Activated T-cell treated with anti-CD3 and anti-CD28 coated beads, Interleukin-2, amount 50 U/mL, for 72 hours (primary cell): ENCODE measurements at regions not wholly inside any gene's neighbourhood (a gene's known extent, or its start where the extent isn't known, plus 50 kb on each side); places are given as distances from the start of the nearest gene placed in this dataset.

Experiments used
- ATAC-seq, 2 donors: fragments of 150-1000 bp; cut with Tn5 transposase; replicated peaks in 1 of 2; 2 replicates each; pipeline ENCODE4 v1.10.0; 2021; ENCODE audit warnings: moderate library complexity in 2 of 2, mild to moderate bottlenecking in 1 of 2
- DNase-seq, 2 donors: peaks; one replicate each; pipeline ENCODE4 v3.0.0; 2021 to 2022; ENCODE audit warnings: mixed read lengths in 1 of 2
- H3K27ac Mint-ChIP-seq: one replicate; pipeline ENCODE4 v1.8.0; 2022; ENCODE audit warnings: mild to moderate bottlenecking, moderate library complexity, mixed read lengths
- H3K27me3 Mint-ChIP-seq: one replicate; pipeline ENCODE4 v1.8.0; 2022; ENCODE audit warnings: low read depth, mixed read lengths
- H3K36me3 Mint-ChIP-seq, 2 donors: one replicate each; pipeline ENCODE4 v1.8.0; 2022; ENCODE audit warnings: mixed read lengths in 2 of 2, mild to moderate bottlenecking in 1 of 2; ENCODE audit not compliant: insufficient read depth in 2 of 2
- H3K4me1 Mint-ChIP-seq: one replicate; pipeline ENCODE4 v1.8.0; 2022; ENCODE audit warnings: low read depth, mixed read lengths
- H3K4me3 Mint-ChIP-seq, 2 donors: one replicate each; pipeline ENCODE4 v1.8.0; 2022; ENCODE audit warnings: mild to moderate bottlenecking in 2 of 2, mixed read lengths in 2 of 2, moderate library complexity in 2 of 2
- H3K9me3 Mint-ChIP-seq, 2 donors: one replicate each; pipeline ENCODE4 v1.8.0; 2022; ENCODE audit warnings: mixed read lengths in 2 of 2

DNA sequence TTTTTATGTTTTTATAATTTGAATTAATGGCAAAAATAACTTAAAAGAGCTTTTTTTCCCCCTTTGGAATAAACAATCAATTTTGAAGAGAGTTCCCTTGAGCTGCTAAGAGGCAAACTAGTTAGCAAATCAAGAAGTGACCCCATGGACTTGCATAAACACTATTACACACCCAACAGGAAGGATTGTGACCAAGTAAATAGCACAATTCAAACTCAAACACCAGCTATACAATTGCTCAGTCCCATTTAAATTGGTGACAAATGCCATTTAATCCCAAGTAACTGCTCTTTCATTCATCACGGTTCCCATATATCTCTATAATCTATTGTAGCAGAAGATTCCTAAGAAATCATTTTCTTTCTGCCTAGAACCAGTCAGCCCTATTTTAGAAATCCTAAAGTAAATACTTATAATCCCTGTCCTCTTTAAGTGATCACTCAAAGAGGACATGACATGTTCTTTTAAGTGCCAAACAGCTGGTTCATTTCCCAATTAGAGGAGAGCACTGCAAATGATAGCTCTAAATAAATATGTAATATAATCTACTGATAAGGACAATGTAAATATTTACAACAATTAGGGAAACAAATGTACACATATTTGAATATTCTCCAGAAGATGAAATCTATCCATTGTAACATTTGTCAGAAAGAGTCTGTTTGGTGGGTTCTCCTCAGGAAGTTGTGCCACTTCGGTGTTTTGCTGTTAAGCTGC lies 137.8 kb upstream of the ADAMTS9 start:
- H3K4me3 Mint-ChIP-seq, result no peak overlapping the region
- H3K27ac Mint-ChIP-seq, result no peak overlapping the region
- no peaks in the 10 kb centered on the region for H3K36me3 Mint-ChIP-seq
- no peaks in the 10 kb centered on the region for H3K4me1 Mint-ChIP-seq
- no peaks in the 10 kb centered on the region for H3K27me3 Mint-ChIP-seq
- DNase-seq (no peak), ATAC-seq (no peak)
- peaks cover 0 to 5% of the 10 kb centered on the region in 2 donors for H3K9me3 Mint-ChIP-seq

DNA sequence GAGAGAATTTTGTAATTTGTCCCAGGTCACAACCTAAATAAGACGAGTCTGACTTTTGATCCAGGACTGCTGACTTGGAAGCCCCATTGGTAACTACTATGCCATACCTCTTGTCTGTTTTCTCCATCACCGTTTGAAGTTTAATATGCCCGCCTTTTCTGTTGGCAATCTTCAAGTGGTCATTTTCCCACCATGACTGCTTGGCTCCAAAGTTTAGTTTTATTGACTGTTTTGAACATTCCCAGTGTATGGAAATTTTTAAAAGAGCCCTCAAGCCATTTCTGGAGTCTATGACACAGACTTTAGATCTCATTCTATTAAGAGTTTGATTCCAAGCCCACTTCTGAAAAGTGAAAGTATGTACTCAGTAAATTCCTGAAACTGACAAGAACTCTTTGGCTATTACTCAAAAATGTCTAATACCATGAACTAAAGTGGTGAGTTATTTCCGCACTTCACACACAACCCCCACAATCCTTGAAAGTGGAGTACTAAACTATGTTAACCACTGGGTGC lies 136.7 kb upstream of the ADAMTS9 start:
- DNase-seq (no peak), ATAC-seq (no peak)
- H3K4me3 Mint-ChIP-seq, result no peak overlapping the region
- H3K27me3 Mint-ChIP-seq, result no peaks in the 10 kb centered on the region
- no peaks in the 10 kb centered on the region for H3K4me1 Mint-ChIP-seq
- H3K27ac Mint-ChIP-seq, result no peak overlapping the region
- peaks cover 0 to 5% of the 10 kb centered on the region in 2 donors for H3K9me3 Mint-ChIP-seq
- H3K36me3 Mint-ChIP-seq, result no peaks in the 10 kb centered on the region

DNA sequence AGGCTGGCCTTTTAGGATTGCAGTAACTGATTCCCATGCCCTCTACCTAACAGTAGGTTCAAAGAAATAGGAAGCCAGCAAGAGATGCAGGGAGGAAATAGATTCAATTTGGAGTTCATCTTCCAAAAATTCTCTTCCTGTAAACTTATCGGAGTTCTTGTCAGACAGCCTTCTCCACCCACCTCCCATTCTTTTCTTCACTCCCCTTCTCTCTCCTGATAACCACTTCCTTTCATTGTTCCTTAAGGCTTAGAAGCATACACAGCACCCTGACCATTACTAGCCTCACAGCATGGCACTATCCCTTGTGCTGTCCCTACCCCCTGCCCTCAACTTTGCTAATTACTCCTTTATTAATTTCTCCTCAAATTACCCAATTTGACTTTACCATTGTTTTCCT lies 130.4 kb upstream of the ADAMTS9 start:
- ATAC-seq, result no peak
- H3K4me3 Mint-ChIP-seq, result no peak overlapping the region
- H3K27ac Mint-ChIP-seq, result no peak overlapping the region
- no peaks in the 10 kb centered on the region for H3K27me3 Mint-ChIP-seq
- no peak for DNase-seq
- no peaks in the 10 kb centered on the region for H3K4me1 Mint-ChIP-seq
- no peaks in the 10 kb centered on the region for H3K36me3 Mint-ChIP-seq
- peaks cover 0 to 8% of the 10 kb centered on the region in 2 donors for H3K9me3 Mint-ChIP-seq

DNA sequence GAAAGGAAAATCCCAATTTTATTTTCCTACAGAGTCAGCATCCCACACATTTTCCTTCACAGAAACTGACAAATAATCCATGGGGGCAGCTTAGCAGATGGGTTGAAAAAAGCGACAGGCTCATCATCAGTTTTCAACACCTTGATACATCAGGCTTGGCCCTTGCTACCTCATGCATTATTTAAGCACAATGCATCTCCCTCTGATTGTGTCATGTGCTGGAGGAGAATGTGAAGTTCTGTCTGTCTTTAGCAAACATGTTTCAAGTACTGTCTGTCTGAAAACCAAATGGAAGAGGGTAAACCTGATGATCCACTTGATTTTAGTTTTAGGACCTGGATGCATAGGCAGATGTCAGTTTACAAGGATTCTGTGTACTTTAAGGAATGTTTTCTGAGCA lies 128.6 kb upstream of the ADAMTS9 start:
- no peak overlapping the region for H3K27ac Mint-ChIP-seq
- H3K4me3 Mint-ChIP-seq, result no peak overlapping the region
- no peaks in the 10 kb centered on the region for H3K36me3 Mint-ChIP-seq
- peaks cover 0 to 5% of the 10 kb centered on the region in 2 donors for H3K9me3 Mint-ChIP-seq
- DNase-seq (no peak), ATAC-seq (no peak)
- H3K27me3 Mint-ChIP-seq, result no peaks in the 10 kb centered on the region
- H3K4me1 Mint-ChIP-seq, result no peaks in the 10 kb centered on the region

DNA sequence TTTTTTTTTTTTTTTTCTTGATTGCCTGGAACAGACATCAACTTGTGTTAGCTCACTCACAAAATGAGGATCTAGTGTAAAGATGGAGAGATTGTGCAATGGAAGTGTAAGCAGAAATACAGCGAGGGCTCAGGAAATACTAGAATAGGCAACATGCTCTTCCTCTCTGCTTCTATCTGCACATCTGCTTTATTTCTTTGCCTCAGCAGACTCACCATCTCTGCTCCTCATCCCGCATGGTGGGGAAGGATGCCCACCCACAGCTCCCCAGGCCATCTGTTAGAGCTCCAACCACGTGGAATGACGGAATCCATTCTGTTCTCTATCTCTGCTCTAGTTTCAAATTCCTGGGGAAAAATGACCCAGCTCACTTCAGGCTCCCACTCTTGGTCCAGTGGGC lies 128.0 kb upstream of the ADAMTS9 start:
- H3K9me3 Mint-ChIP-seq, result peaks cover 0 to 5% of the 10 kb centered on the region in 2 donors
- DNase-seq (no peak), ATAC-seq (no peak)
- no peak overlapping the region for H3K4me3 Mint-ChIP-seq
- H3K27ac Mint-ChIP-seq, result no peak overlapping the region
- H3K36me3 Mint-ChIP-seq, result no peaks in the 10 kb centered on the region
- H3K27me3 Mint-ChIP-seq, result no peaks in the 10 kb centered on the region
- no peaks in the 10 kb centered on the region for H3K4me1 Mint-ChIP-seq

DNA sequence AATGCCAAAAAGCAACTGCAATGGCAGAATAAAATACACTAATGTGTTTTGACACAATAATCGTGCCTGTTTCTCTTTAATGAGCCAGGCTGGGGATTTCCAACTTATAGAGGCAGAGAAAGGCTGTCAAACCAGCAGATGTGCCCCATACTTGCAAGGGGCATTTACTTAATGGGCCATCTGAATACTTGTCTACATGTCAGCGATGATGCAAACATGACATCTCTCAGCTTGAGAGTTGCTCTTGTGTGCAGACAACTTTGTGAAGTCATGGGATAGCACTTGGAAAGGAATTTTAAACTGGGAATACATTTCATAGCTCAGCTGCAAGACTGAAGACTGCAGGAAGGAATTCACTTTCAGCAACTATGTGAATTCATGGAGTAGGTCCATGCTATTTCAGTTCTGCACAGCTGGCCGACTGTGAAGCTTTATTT lies 127.4 kb upstream of the ADAMTS9 start:
- no peak overlapping the region for H3K27ac Mint-ChIP-seq
- ATAC-seq, result no peak
- H3K27me3 Mint-ChIP-seq, result no peaks in the 10 kb centered on the region
- H3K9me3 Mint-ChIP-seq, result peaks cover 0 to 5% of the 10 kb centered on the region in 2 donors
- no peak for DNase-seq
- no peaks in the 10 kb centered on the region for H3K36me3 Mint-ChIP-seq
- no peaks in the 10 kb centered on the region for H3K4me1 Mint-ChIP-seq
- H3K4me3 Mint-ChIP-seq, result no peak overlapping the region

DNA sequence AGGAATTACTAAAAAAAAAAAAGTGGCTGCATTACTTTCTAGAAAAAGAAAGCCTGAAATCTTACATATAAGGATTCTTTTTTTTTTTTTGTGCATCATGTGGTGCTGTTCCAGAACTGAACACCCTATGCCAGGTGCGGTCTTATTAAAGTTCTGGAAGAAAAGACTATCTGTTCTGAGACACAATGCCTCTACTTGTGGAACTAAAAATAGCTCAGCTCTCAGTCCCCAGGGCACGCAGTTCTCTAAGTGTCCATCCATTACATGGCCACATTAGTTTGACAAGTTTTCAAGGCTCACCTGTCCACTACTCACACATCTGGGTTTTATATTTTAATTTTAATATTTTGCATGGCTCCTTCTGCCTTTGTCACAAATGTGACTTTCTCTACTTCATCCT lies 126.6 kb upstream of the ADAMTS9 start:
- peaks cover 0 to 5% of the 10 kb centered on the region in 2 donors for H3K9me3 Mint-ChIP-seq
- no peak overlapping the region for H3K4me3 Mint-ChIP-seq
- H3K4me1 Mint-ChIP-seq, result no peaks in the 10 kb centered on the region
- no peak for DNase-seq
- H3K27me3 Mint-ChIP-seq, result no peaks in the 10 kb centered on the region
- no peaks in the 10 kb centered on the region for H3K36me3 Mint-ChIP-seq
- H3K27ac Mint-ChIP-seq, result no peak overlapping the region
- ATAC-seq, result no peak

DNA sequence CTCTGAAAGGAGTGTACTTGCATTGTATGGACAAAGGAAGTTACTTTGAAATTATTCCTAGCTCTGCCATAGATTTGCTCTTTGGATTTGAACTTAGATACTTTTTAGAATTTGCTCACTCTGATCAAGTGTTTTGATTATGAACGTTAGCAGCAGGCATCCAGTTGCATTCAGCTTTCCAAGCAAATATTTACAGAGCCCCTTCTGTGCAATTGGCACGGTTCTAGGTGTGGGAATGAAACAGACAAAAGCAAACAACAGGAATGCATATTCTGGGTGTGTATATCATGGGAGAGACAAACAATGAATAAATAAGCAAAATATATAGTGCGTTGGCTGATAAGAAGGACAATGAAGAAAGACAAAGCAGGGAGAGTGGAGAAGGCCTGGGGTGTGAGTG lies 125.5 kb upstream of the ADAMTS9 start:
- Mint-ChIP-seq H3K4me3 (no peak overlapping the region), H3K27ac (no peak overlapping the region), H3K36me3 (no peaks in the 10 kb centered on the region), H3K9me3 (peaks cover 0 to 5% of the 10 kb centered on the region in 2 donors), H3K27me3 (no peaks in the 10 kb centered on the region), H3K4me1 (no peaks in the 10 kb centered on the region)
- ATAC-seq (no peak), DNase-seq (no peak)

DNA sequence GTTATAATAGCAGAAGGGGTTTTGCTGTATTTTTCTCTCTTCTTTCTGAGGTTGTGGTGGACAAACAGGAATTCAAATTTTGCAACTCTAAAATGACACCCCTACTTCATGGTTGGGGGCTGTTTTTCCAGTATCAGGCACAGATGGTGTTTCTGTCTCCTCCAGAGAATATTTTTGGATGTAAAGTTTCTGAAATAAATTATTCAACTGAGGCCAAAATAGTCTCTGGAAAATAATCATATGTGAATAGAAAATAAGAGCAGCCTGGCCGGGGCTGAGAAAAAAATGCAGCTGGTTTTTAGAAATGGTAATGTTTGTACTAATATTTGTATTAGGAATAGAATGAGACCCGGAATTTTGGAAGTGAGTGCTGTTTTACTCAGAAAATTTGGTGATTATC lies 121.3 kb upstream of the ADAMTS9 start:
- DNase-seq (no peak), ATAC-seq (no peak)
- Mint-ChIP-seq H3K4me1 (no peaks in the 10 kb centered on the region), H3K27ac (no peak overlapping the region), H3K9me3 (peaks cover 0 to 11% of the 10 kb centered on the region in 2 donors), H3K4me3 (no peak overlapping the region), H3K36me3 (no peaks in the 10 kb centered on the region), H3K27me3 (no peaks in the 10 kb centered on the region)

DNA sequence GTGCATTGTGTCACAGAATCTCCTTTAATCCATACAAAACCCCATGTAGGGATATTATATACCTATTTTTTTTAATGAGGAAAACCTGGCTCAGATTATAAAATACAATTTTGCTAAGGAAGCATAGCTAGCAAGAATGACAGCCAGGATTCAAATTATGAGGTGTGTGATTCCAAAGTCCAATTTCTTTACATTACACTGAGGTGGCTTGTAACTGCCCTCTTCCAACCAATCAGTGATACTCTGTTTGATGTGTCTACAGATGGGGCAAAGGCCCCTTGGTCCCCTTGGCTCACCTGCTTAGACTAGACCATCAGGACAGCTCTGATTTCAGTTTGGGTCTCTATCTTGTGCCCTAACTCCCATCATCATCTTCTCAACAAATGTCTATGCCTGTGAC lies 120.3 kb upstream of the ADAMTS9 start:
- H3K4me1 Mint-ChIP-seq, result no peaks in the 10 kb centered on the region
- H3K9me3 Mint-ChIP-seq, result peaks cover 0 to 6% of the 10 kb centered on the region in 2 donors
- ATAC-seq, result no peak
- no peak overlapping the region for H3K27ac Mint-ChIP-seq
- no peaks in the 10 kb centered on the region for H3K27me3 Mint-ChIP-seq
- H3K4me3 Mint-ChIP-seq, result no peak overlapping the region
- DNase-seq, result no peak
- H3K36me3 Mint-ChIP-seq, result no peaks in the 10 kb centered on the region

DNA sequence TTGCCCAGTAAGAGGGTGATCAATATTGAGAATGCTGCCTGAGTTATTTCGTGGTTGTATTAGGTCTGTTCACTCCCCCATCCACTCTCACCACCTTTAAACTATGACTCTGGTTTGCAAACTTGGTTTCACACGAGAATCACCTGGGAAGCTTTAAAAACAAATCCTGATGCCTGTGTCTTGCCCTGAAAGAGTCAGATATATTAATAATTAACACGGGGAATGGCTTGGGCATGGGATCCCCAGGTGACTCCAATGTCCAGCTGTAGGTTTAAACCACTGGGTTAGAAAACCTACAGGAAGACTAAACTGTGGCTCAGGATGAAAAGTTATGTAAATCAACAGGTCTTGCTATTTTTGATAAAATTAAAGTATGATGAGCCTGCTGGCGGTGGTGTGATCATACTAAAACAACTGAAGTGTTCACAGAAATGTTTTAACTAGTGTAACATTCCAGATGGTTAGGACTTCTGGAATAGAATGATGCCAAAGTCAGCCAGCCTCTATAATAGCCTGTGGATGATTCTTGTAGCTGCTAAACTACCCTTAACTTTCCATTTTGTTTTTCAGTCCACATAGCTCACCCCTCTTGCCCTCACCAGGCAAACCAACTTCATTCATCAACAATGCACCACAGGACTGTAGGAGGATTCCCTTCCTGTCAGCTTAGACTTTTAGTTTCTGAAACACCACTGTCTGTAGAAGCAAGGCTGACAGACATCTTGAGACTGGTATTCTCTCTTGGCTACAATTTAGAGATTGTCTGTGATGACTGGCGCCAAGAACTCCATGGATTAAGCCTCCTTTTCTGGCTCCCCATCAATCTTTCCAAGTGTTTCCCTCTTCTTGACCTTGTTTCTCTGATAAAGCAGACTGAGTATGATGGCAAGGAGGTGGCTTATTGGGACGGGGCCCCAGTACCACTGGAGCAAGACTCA lies 119.1 kb upstream of the ADAMTS9 start:
- Mint-ChIP-seq H3K4me3 (no peak overlapping the region), H3K36me3 (no peaks in the 10 kb centered on the region), H3K27ac (no peak overlapping the region), H3K4me1 (no peaks in the 10 kb centered on the region), H3K27me3 (no peaks in the 10 kb centered on the region), H3K9me3 (peaks cover 0 to 10% of the 10 kb centered on the region in 2 donors)
- ATAC-seq (no peak), DNase-seq (no peak)

DNA sequence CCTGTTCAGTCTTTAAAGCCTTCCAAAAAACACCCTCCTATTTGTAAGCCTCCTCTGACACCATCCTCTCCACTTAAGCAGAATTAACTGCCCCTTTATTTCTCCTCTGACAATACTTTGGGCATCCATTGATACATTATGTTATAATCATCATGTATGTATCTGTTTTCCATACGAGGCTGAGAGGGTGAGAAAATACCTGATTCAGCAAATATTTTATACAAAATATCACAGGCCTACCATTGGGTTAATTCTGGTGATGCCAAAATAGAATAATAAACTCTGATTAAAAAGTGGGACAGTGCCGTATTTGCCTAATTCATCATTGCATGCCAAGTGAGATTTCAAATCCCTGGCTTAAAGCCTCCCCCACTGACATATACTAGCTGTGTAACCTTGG lies 118.2 kb upstream of the ADAMTS9 start:
- no peaks in the 10 kb centered on the region for H3K27me3 Mint-ChIP-seq
- no peaks in the 10 kb centered on the region for H3K4me1 Mint-ChIP-seq
- no peaks in the 10 kb centered on the region for H3K36me3 Mint-ChIP-seq
- H3K9me3 Mint-ChIP-seq, result peaks cover 0 to 10% of the 10 kb centered on the region in 2 donors
- DNase-seq (no peak), ATAC-seq (no peak)
- no peak overlapping the region for H3K27ac Mint-ChIP-seq
- H3K4me3 Mint-ChIP-seq, result no peak overlapping the region

DNA sequence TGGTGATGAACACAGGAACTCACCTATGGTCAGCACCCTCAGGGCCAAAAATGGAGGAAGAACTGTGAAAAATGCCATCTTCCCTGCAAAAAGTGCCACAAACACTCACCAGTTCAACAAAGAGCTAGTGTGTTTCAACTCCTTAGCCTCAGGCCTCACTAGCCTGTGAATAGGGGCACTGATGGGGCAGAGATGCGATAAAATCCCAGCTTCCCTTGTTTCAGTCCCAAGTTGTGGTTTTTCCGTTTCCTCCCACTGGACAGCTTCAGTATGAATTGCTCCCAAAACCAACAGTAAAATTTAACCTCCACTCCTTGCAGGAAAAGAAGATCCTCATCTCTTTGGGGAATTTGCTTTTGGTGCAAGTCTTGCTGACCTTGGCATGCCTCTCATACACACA lies 117.4 kb upstream of the ADAMTS9 start:
- no peak for ATAC-seq
- no peak overlapping the region for H3K27ac Mint-ChIP-seq
- DNase-seq, result no peak
- H3K4me1 Mint-ChIP-seq, result no peaks in the 10 kb centered on the region
- H3K36me3 Mint-ChIP-seq, result no peaks in the 10 kb centered on the region
- no peak overlapping the region for H3K4me3 Mint-ChIP-seq
- no peaks in the 10 kb centered on the region for H3K27me3 Mint-ChIP-seq
- peaks cover 0 to 10% of the 10 kb centered on the region in 2 donors for H3K9me3 Mint-ChIP-seq
